ENCODE measurements at regions not wholly inside any gene's neighbourhood (a gene's known extent, or its start where the extent isn't known, plus 50 kb on each side); places are given as distances from the start of the nearest gene placed in this dataset.
A peak's percentile ranks its signal among the peaks of the same experiment; 100 is the strongest.
"Not testable (repeated sequence)": the region's sequence is repeated elsewhere in the genome, so short reads cannot be mapped to it uniquely, and the experiment has no call there.

GRCh38 chr7:69228212-69228811 is 370.0 kb upstream of the AUTS2 start:
- DNase-seq, result no peak

- no peak for DNase-seq
These were observed 365.6 kb upstream of the AUTS2 start for GRCh38 chr7:69232445-69233376.

- no peak for DNase-seq
These were observed 360.7 kb upstream of the AUTS2 start for GRCh38 chr7:69237541-69237940.

GRCh38 chr7:69243016-69243415 is 355.3 kb upstream of the AUTS2 start:
- no peak for DNase-seq

- DNase-seq, result no peak
These were observed 353.6 kb upstream of the AUTS2 start for GRCh38 chr7:69244701-69245100.

- DNase-seq, result no peak
These were observed 352.6 kb upstream of the AUTS2 start for GRCh38 chr7:69245646-69246045.

GRCh38 chr7:69246758-69247157 is 351.5 kb upstream of the AUTS2 start:
- DNase-seq, result no peak

GRCh38 chr7:69248382-69248828 is 349.9 kb upstream of the AUTS2 start:
- DNase-seq, result not testable (repeated sequence)

GRCh38 chr7:69250958-69251357 is 347.3 kb upstream of the AUTS2 start:
- DNase-seq, result no peak

GRCh38 chr7:69254643-69255042 is 343.6 kb upstream of the AUTS2 start:
- no peak for DNase-seq

- peak; percentile 88 to 90 for DNase-seq
These were observed 341.6 kb upstream of the AUTS2 start for GRCh38 chr7:69256634-69257081.

- DNase-seq, result no peak
These were observed 340.7 kb upstream of the AUTS2 start for GRCh38 chr7:69257592-69257991.

GRCh38 chr7:69259445-69259844 is 338.8 kb upstream of the AUTS2 start:
- no peak for DNase-seq

- no peak for DNase-seq
These were observed 338.3 kb upstream of the AUTS2 start for GRCh38 chr7:69260023-69260422.

- DNase-seq, result no peak
These were observed 334.7 kb upstream of the AUTS2 start for GRCh38 chr7:69263550-69263949.

- no peak for DNase-seq
These were observed 328.5 kb upstream of the AUTS2 start for GRCh38 chr7:69269806-69270205.

GRCh38 chr7:69272101-69272500 is 326.2 kb upstream of the AUTS2 start:
- DNase-seq, result peak in 1 of 2 experiments; percentile 11

GRCh38 chr7:69276011-69276729 is 322.1 kb upstream of the AUTS2 start:
- DNase-seq, result no peak

GRCh38 chr7:69277366-69277765 is 320.9 kb upstream of the AUTS2 start:
- no peak for DNase-seq

GRCh38 chr7:69282946-69283345 is 315.3 kb upstream of the AUTS2 start:
- no peak for DNase-seq

- no peak for DNase-seq
These were observed 314.9 kb upstream of the AUTS2 start for GRCh38 chr7:69283421-69283820.

- DNase-seq, result no peak
These were observed 312.4 kb upstream of the AUTS2 start for GRCh38 chr7:69285854-69286253.

GRCh38 chr7:69295977-69296376 is 302.3 kb upstream of the AUTS2 start:
- peak; percentile 91 to 96 for DNase-seq

- DNase-seq, result no peak
These were observed 297.0 kb upstream of the AUTS2 start for GRCh38 chr7:69301253-69301652.

Measured in NCI-H524 (cell line).